HG03097 (cell line): ENCODE measurements at regions not wholly inside any gene's neighbourhood (a gene's known extent, or its start where the extent isn't known, plus 50 kb on each side); places are given as distances from the start of the nearest gene placed in this dataset.
"Not testable (repeated sequence)": the region's sequence is repeated elsewhere in the genome, so short reads cannot be mapped to it uniquely, and the experiment has no call there.

Experiments
- ATAC-seq: cut with Tn5 transposase; IDR thresholded peaks from one replicate; pipeline ENCODE4 v1.9.1; 2021; ENCODE audit not compliant: unreplicated experiment, low FRiP score

- ATAC-seq, result no peak
Observed at GRCh38 chr20:22529150-22530019, 55.0 kb downstream of the FOXA2 start.

DNA sequence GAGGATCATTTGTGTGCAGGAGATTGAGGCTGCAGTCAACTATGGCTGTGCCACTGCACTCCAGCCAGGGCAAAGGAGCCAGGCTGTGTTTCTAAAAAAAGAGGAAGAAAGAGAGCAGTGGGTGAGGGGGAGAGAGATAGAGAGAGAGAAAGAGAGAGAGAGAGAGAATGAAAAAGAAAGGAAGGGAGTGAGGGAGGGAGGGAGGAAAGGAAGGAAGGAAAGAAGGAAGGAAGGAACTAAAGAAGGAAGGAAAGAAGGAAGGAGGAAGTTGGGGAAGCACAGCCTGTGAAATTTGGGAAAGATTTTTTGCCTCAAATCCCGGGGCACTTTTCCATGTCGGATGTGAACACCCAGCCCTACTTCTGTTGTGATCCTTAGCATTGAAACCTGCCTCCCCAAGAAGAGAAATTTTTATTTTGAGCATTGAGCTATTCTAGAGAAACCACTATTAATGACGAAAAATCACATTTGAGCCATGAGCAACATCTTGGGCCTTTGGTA is 57.8 kb downstream of the FOXA2 start:
- ATAC-seq, result no peak

DNA sequence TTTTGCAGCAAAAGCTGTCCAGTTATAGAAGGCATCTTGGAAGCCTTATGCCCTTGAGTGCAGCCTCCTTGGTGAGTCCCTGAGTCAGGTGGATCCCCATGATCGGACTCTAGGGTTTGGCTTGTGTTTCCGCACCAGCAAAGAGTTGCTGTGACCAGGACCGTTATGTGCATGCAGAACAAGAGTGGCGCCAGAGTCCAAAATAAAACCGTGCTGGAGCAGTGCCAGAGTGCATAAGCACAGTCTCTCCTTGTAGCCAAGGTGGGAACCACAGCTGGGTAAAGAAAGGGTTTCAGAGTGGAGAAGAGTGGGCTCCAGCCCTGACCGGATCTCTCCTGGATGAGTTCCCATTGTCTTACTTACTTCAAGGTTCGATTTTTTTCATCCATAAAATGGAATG is 58.6 kb downstream of the FOXA2 start:
- ATAC-seq, result no peak

DNA sequence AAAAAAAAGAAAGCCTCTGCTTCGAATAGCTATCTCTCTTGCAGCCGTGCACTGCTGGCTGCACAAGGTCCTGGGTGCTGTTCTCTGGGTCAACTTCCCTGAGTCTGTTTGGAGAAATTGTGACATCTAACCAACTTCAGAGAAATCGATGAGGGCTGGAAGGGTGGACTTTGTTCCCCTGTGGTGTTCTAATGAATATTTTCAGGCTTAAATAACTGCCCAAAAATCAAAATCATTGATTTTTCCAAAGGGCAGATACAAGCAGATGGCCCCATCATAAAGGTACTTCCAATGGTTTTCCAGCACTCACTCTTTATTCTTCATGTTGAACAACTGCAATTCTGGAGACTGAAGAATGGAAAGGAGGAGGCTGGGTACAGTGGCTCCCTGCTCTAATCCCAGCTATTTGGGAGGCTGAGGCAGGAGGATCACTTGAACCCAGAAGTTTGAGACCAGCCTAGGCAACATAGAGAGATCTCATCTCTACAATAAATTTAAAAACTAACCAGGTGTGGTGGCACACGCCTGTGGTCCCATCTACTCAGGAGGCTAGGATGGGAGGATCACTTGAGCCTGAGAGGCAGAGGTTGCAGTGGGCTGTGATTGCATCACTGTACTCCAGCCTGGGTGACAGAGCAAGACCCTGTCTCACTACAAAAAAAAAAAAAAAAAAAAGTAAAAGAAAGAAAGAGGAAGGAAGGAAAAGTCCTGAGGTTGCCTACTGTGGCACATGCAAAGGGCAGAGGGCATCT is 59.1 kb downstream of the FOXA2 start:
- no peak for ATAC-seq

- ATAC-seq, result no peak
Observed at GRCh38 chr20:22524393-22525015, 59.9 kb downstream of the FOXA2 start.

DNA sequence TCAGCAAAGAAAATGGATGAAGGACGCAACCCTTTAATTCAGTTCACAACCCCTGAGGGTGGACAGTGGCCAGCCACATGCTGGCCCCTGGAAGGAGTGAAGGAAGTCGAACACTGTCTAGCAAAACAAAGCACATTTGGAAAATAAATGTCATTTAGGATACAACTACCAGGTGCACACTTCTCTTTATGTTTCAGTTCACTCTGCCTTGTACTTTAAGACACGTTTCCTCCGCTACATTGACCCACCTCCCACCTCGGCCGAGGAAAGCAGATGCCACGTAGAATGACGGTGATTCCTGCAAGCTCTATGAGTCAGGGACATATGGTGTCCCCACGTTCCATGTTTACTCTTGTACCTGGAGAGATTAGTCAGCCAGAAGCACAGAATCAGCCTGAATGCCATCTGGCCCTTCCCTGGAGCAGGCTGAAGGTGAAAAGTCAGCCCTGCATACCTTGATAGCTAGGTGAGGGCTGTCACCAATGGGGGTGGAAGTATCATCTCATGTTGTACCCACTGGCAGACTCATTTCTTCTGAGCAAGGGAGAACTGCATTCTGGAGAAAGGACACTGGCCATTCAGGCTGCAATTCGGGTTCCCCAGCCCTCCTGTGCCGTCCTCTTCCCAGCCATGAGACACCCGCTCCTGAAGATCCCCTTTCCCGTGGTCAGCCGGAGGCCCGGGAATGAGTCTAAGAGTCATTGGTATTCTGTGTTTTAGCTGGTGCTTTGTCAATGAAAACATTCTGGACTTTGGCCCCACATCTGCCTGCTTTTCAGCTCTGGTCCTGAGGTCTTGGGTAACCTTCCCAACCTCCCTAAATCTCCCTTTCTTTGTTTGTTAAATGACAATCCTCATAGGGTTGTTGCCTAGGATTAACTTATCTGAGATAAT is 60.6 kb downstream of the FOXA2 start:
- ATAC-seq, result no peak

DNA sequence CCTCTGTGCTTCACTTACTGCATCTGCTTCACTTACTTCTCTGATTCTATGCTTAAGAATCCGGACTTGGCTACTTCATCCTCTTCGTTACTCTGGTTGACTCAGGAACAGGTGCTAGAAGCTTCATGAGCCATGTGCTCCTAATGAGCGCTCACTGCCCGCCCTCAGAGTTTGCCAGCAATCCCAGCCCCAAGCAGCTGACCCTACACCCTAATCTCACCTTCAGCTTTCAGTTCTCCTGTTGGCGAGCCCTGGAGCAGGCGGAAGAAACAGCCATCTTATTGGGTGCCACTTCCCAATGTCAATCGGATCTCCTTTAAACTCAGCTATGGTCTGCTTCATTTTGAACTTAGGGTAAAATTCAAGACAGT is 61.3 kb downstream of the FOXA2 start:
- no peak for ATAC-seq

- no peak for ATAC-seq
Observed at GRCh38 chr20:22522701-22523100, 61.7 kb downstream of the FOXA2 start.

DNA sequence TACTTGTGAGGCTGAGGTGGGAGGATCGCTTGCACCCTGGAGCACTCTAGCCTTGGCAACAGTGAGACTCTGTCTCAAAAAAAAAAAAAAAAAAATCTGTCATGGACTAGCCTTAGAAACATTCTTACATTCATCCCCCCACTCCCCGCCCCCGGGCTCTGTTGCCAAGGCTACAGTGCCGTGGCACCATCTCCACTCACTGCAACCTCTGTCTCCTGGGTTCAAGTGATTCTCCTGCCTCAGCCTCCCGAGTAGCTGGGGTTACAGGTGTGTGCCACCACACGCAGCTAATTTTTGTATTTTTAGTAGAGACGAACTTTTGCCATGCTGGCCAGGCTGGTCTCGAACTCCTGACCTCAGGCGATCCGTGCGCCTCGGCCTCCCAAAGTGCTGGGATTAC is 62.4 kb downstream of the FOXA2 start:
- ATAC-seq, result not testable (repeated sequence)

- no peak for ATAC-seq
Observed at GRCh38 chr20:22520381-22520780, 64.0 kb downstream of the FOXA2 start.

DNA sequence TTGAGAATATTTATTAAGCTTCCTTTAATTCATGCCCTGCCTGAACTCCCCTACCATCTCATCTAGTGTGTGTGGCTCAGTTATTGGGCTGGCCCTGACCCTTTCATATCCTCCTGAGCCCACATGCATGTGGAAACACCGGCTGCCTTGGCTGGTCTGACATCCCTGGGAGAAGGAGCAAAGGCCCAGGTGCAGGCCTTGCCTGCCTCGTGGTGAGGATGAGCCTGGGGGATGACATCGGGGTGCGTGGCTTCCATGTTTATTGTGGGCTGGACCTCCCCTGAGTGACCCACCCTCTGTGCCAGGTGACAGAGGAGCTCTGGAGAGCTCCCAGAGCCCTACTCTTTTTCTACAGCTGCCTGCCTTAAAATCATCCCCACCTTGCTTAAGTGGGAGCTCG is 69.1 kb downstream of the FOXA2 start:
- ATAC-seq, result no peak

- no peak for ATAC-seq
Observed at GRCh38 chr20:22513574-22513973, 70.8 kb downstream of the FOXA2 start.

GRCh38 chr20:22512911-22513489 is 71.4 kb downstream of the FOXA2 start:
- no peak for ATAC-seq

DNA sequence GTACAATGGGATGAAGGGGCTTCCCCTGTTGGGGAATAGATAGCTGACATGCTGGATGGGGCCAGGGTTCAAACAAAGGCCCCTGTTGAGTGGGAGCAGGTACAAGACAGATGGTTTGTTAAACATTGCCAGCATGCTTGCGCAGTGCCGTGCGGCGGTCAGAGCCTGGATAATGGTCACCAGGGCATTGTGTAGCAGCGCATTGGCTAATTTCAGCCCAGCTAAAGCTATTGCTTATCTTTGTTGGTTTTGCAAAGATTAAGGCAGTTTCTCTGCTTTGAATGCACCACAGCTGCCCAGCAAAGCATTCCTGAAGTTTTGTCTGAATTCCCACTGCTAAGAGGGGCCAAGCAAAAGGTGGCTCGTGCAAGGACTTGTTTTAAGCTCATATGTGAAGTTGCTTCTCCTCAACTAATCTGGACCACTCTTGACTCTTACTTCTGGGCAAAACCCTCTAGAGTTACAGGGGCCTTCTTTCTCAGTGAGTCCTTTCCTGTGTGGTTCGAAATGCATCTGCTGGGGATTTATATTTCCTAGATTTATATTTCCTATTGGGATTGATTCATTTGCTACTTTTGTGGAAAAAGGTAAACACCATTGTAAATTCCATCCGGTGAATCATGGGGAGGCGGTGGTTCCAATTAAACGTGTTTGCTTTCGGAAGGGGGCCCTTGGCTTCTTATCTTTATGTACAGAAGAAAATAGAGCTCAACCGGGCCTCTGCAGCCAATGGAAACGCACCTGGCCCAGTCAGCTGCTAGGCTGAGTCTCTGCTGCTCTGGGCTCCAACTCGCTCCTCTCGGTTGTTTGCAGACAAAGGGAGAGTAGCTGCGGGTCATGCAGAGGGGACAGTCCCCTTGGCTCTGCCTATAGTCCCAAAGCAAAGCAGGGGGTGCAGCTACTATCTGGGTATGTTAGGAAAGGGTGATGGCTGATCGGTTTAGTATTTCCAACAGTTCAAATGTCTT is 72.1 kb downstream of the FOXA2 start:
- no peak for ATAC-seq

- no peak for ATAC-seq
Observed at GRCh38 chr20:22509843-22510147, 74.6 kb downstream of the FOXA2 start.

DNA sequence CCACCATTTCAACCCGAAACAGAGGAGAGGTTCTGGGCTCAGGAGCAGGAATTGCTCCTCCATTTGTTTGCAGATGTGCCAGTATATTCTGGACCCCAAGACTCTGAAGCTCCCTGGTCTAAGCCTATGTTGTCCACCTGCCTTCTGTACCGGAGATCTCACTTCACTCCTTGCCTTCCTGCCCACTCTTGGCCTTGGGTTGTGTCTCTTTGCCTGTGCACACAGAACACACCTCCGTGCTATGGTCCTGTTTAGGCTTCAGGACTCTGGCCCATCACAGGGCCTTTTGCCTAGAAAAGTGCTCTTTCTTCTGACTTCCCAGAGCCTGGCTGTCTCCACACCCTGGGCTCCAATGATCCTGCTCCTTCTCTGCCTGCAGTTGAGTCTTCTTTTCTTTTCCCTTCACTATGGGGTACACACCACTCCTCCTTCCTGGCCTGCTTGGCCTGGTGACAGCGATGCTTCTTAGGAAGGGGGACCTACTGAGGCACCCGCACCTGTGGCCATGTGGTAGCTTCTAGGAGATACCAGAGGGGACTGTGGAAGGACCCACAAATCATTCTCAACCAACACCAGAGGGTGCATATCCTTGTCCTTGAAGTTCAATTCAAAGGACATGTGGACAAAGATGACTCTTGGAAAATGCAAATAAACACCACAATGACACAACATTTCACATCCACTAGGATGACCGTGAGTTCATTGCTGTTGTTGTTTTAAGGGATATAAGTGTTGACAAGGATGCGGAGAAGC is 75.1 kb downstream of the FOXA2 start:
- ATAC-seq, result no peak

DNA sequence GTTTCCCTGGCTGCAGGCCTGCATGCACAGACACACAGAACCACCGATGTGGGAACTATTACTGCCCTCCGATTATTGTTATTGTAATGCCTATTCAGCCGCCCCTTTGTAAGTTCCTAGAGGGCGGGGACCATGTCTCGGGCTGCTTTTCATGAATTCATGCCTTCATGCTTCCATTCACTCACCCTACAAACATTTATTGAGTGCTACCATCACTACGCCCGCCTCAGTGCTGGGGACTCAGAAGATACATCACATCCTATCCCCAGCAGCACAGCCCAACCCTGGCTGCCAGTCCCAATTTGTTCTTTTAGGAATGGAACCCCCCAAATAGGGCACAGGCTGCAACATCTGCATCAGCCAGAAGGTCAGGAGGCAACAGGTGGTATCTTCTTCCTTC is 75.9 kb downstream of the FOXA2 start:
- ATAC-seq, result no peak

GRCh38 chr20:22507240-22507961 is 77.0 kb downstream of the FOXA2 start:
- ATAC-seq, result no peak
